ENCODE measurements at regions not wholly inside any gene's neighbourhood (a gene's known extent, or its start where the extent isn't known, plus 50 kb on each side); places are given as distances from the start of the nearest gene placed in this dataset.

DNA sequence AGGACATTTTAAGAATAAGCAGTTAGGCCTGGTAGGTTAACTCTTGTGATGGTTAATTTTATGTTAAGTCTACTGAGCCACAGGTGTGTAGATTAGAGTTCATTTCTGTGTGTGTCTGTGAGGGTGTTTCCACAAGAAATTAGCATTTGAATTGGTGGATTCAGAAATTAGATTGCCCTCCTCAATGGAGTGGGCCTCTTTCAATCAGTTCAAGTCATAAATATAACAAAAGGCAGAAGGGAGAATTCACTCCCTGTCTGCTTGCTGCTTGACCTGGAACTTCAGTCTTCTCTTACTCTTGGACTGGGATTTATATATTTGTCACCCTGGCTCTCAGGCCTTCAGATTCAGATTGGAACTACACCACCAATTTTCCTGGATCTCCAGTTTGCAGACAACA, 55.3 kb upstream of the POM121L12 start:
- H3K27ac Mint-ChIP-seq: no peak overlapping the region
- DNase-seq: no peak
- H3K27ac ChIP-seq (ENCODE audit: low read depth, low read length): no peak overlapping the region
- no peaks in the 10 kb centered on the region for H3K36me3 Mint-ChIP-seq
- H3K27me3 Mint-ChIP-seq: no peaks in the 10 kb centered on the region
- H3K4me1 Mint-ChIP-seq: no peaks in the 10 kb centered on the region
- H3K4me3 Mint-ChIP-seq: no peak overlapping the region
- H3K9me3 ChIP-seq (ENCODE audit: low read length): peaks cover 3% of the 10 kb centered on the region
- CTCF ChIA-PET: no interaction called here
- POLR2A ChIA-PET: no interaction called here
- peaks cover 19 to 51% (median 30%) of the 10 kb centered on the region in 5 donors for H3K9me3 Mint-ChIP-seq
- no peaks in the 10 kb centered on the region for H3K4me1 ChIP-seq (ENCODE audit: insufficient read depth, low read length)
- no peak overlapping the region for H3K4me3 ChIP-seq (ENCODE audit: low read length)
- H3K27me3 ChIP-seq (ENCODE audit: insufficient read depth, low read length, poor library complexity, severe bottlenecking): no peaks in the 10 kb centered on the region
- no peaks in the 10 kb centered on the region for H3K36me3 ChIP-seq (ENCODE audit: insufficient read depth, low read length)

DNA sequence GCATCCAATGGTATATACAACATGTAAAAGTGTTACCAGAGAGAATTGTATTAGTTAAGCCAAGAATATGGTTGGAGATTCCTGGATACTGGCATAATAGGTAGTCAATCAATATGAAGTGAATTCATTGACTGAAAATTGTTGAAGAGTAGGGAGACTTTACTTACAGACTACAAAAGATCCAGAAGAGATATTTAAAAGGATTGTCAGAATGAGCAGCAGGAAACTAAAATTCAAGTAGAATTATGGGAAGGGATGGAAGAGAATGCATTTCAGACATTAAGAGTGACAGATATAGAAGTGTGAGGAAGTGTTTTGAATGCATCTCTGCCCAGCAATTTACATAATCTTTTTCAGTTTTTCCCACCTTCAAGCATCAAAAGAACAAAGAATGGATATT, 62.3 kb upstream of the POM121L12 start:
- H3K36me3 Mint-ChIP-seq: no peaks in the 10 kb centered on the region

DNA sequence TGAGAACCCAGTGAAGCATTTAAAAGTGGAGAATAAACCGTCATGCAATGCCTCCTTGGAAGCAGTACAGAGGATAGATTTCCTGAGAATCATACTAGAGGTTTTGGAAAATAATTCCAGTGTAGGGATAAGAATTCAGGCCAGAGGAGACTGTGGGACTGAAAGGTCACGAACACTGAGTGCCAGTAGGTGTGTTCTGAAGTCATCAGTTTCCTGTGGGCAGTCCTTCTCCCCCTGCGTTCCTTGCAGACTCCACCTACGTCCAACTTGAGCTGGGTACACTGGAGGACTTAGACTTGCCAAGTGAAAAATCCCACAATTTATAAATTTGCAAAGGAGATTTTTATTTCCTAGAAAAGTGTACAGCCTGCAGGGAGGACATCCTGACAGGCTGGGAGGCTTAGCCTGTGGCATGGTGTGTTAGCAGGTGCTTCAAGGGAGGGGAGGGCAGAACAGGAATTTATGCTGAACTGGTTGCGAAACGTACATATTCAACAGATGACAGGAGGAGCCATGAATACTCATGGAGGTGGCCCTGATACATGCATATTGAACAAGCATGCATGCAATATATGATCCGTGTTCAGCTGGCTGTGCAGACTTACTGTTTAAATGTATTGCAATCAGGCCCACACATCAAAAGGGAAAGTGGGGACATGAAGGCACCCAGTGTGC, 72.9 kb upstream of the POM121L12 start:
- Histone ChIP-seq H3K27ac (ENCODE audit: low read depth, low read length) (no peak overlapping the region), H3K4me3 (ENCODE audit: low read length) (no peak overlapping the region), H3K9me3 (ENCODE audit: low read length) (no peaks in the 10 kb centered on the region), H3K27me3 (ENCODE audit: insufficient read depth, low read length, poor library complexity, severe bottlenecking) (no peaks in the 10 kb centered on the region), H3K4me1 (ENCODE audit: insufficient read depth, low read length) (no peaks in the 10 kb centered on the region), H3K36me3 (ENCODE audit: insufficient read depth, low read length) (no peaks in the 10 kb centered on the region)
- no peaks in the 10 kb centered on the region for H3K36me3 Mint-ChIP-seq
- DNase-seq: no peak
- H3K27ac Mint-ChIP-seq: no peak overlapping the region
- H3K4me3 Mint-ChIP-seq: no peak overlapping the region
- ChIA-PET CTCF (no interaction called here), POLR2A (no interaction called here)
- no peaks in the 10 kb centered on the region for H3K27me3 Mint-ChIP-seq
- H3K9me3 Mint-ChIP-seq: peaks cover 7 to 32% (median 24%) of the 10 kb centered on the region in 5 donors
- no peaks in the 10 kb centered on the region for H3K4me1 Mint-ChIP-seq

More for the DNA sequence above, 62.3 kb upstream of the POM121L12 start:
- H3K9me3 ChIP-seq (ENCODE audit: low read length): no peaks in the 10 kb centered on the region
- CTCF ChIA-PET: no interaction called here
- H3K27me3 ChIP-seq (ENCODE audit: insufficient read depth, low read length, poor library complexity, severe bottlenecking): no peaks in the 10 kb centered on the region
- no peaks in the 10 kb centered on the region for H3K36me3 ChIP-seq (ENCODE audit: insufficient read depth, low read length)
- Mint-ChIP-seq H3K27ac (no peak overlapping the region), H3K4me3 (no peak overlapping the region), H3K4me1 (no peaks in the 10 kb centered on the region), H3K27me3 (no peaks in the 10 kb centered on the region), H3K9me3 (peaks cover 7 to 25% (median 16%) of the 10 kb centered on the region in 5 donors)
- no peak for DNase-seq
- H3K4me3 ChIP-seq (ENCODE audit: low read length): no peak overlapping the region
- POLR2A ChIA-PET: no interaction called here
- H3K27ac ChIP-seq (ENCODE audit: low read depth, low read length): no peak overlapping the region
- H3K4me1 ChIP-seq (ENCODE audit: insufficient read depth, low read length): no peaks in the 10 kb centered on the region

DNA sequence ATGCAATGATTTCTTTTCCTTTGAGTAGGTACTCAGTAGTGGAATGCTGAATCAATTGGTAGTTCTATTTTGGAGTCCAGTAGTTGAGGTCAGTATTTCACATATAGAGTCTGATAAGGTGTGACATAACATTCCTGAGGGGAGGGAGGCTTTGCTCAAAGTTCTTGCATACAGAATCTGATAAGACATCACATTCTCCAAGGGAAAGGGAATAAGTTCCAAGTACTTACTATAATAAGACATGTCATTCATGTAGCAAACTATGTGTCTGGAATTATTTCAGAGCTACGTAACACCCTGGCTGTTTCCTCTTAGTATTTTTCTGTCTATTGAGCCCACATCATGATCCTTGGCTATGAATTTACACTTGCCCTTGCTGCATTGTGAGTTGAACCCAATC, 74.3 kb upstream of the POM121L12 start:
- CTCF ChIA-PET: no interaction called here
- no peaks in the 10 kb centered on the region for H3K36me3 Mint-ChIP-seq
- H3K27ac Mint-ChIP-seq: no peak overlapping the region

DNA sequence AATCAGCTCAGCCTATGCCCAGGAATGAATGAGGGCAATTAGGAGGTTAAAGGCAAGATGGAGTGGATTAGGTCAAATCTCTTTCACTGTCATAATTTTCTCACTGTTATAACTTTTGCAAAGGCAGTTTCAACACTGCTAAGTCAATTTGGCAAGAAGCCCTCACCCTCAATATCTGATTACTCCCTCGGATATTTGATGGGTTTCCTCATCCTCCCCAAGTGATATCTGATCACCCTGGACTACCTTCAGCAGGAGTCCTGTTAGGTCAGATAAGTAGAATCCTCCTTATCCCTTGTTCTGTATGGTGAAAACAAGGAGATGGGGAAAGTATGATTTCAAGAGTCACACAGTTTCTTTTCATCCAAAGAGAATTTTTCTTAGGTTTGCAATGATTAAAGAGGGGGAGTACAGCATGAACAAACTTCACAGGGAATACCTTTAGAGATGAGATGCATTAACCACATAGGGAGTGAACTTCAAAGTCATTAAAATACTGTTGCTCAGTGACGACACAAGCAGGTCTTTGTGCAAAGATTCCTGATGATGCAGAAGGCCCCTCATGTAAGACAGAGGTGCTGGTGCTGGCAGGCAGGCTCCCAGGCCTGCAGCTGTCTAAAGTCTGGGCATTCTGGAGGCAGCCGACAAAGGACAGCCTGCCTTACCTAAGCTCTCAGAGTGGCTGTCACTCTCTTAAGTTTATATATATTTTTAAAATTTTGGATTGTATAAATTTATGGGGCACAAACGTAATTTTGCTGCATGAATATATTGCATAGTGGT, 75.4 kb upstream of the POM121L12 start:
- ChIA-PET POLR2A (no interaction called here), CTCF (no interaction called here)
- H3K27me3 Mint-ChIP-seq: no peaks in the 10 kb centered on the region
- no peaks in the 10 kb centered on the region for H3K4me1 Mint-ChIP-seq
- DNase-seq: no peak
- Histone ChIP-seq H3K36me3 (ENCODE audit: insufficient read depth, low read length) (no peaks in the 10 kb centered on the region), H3K27me3 (ENCODE audit: insufficient read depth, low read length, poor library complexity, severe bottlenecking) (no peaks in the 10 kb centered on the region), H3K9me3 (ENCODE audit: low read length) (no peaks in the 10 kb centered on the region), H3K27ac (ENCODE audit: low read depth, low read length) (no peak overlapping the region), H3K4me3 (ENCODE audit: low read length) (no peak overlapping the region), H3K4me1 (ENCODE audit: insufficient read depth, low read length) (no peaks in the 10 kb centered on the region)
- no peak overlapping the region for H3K27ac Mint-ChIP-seq
- H3K9me3 Mint-ChIP-seq: peaks cover 7 to 36% (median 21%) of the 10 kb centered on the region in 5 donors
- no peak overlapping the region for H3K4me3 Mint-ChIP-seq
- no peaks in the 10 kb centered on the region for H3K36me3 Mint-ChIP-seq

More for the DNA sequence above, 74.3 kb upstream of the POM121L12 start:
- H3K27ac ChIP-seq (ENCODE audit: low read depth, low read length): no peak overlapping the region
- H3K4me3 Mint-ChIP-seq: peak overlapping the region in 1 of 7 donors; percentile 78
- H3K9me3 ChIP-seq (ENCODE audit: low read length): no peaks in the 10 kb centered on the region
- no peaks in the 10 kb centered on the region for H3K27me3 Mint-ChIP-seq
- H3K9me3 Mint-ChIP-seq: peaks cover 9 to 33% (median 23%) of the 10 kb centered on the region in 5 donors
- H3K27me3 ChIP-seq (ENCODE audit: insufficient read depth, low read length, poor library complexity, severe bottlenecking): no peaks in the 10 kb centered on the region
- no peaks in the 10 kb centered on the region for H3K4me1 Mint-ChIP-seq
- no peaks in the 10 kb centered on the region for H3K4me1 ChIP-seq (ENCODE audit: insufficient read depth, low read length)
- POLR2A ChIA-PET: no interaction called here
- DNase-seq: no peak
- H3K36me3 ChIP-seq (ENCODE audit: insufficient read depth, low read length): no peaks in the 10 kb centered on the region
- H3K4me3 ChIP-seq (ENCODE audit: low read length): no peak overlapping the region

DNA sequence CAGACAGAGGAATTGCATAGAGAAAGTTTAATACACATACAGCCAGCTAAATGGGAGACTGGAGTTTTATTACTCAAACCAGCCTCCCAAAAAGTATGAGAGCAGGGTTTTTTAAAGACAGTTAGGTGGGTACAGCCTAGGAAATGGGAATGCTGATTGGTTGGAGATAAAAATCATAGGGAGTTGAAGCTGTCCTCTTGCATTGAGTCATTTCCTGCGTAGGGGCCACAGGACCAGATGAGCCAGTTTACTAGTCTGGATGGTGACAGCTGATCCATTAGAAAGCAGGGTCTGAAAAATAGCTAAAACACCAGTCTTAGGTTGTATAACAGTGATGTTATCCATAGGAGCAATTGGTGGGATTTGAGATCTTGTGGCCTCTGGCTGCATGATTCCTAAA, 76.1 kb upstream of the POM121L12 start:
- H3K4me1 ChIP-seq (ENCODE audit: insufficient read depth, low read length): no peaks in the 10 kb centered on the region
- H3K4me3 ChIP-seq (ENCODE audit: low read length): no peak overlapping the region
- Mint-ChIP-seq H3K4me3 (no peak overlapping the region), H3K4me1 (no peaks in the 10 kb centered on the region), H3K27me3 (no peaks in the 10 kb centered on the region), H3K27ac (no peak overlapping the region), H3K36me3 (no peaks in the 10 kb centered on the region), H3K9me3 (peaks cover 4 to 40% (median 21%) of the 10 kb centered on the region in 5 donors)
- no peak overlapping the region for H3K27ac ChIP-seq (ENCODE audit: low read depth, low read length)
- POLR2A ChIA-PET: no interaction called here
- H3K9me3 ChIP-seq (ENCODE audit: low read length): no peaks in the 10 kb centered on the region
- no peaks in the 10 kb centered on the region for H3K27me3 ChIP-seq (ENCODE audit: insufficient read depth, low read length, poor library complexity, severe bottlenecking)
- H3K36me3 ChIP-seq (ENCODE audit: insufficient read depth, low read length): no peaks in the 10 kb centered on the region
- CTCF ChIA-PET: no interaction called here
- DNase-seq: no peak

DNA sequence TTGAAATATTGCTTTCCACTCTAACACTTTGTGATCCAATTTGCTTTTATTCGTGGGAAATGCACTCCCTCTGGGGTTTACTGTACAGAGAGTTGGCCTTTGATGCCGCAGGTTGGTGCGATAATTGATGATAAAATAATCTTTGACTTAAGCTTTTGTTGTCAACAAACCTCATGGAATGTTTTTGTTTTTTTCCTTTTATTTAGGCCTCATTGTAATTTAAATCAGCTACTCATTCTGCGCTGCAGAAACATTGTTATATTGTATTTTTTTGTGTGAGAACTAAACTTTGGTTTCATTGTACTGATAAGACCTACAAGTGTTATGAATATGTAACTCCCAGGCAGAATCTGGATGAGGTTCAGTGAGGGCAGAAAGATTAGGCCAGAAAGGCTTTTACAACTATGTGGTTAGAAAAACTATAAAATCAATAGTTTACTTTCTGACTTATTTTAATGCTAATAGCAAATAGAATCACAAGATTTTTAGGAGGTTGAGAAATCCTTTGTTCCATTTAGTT, 76.8 kb upstream of the POM121L12 start:
- H3K9me3 Mint-ChIP-seq: peaks cover 4 to 40% (median 21%) of the 10 kb centered on the region in 5 donors
- Histone ChIP-seq H3K4me3 (ENCODE audit: low read length) (no peak overlapping the region), H3K4me1 (ENCODE audit: insufficient read depth, low read length) (no peaks in the 10 kb centered on the region), H3K27me3 (ENCODE audit: insufficient read depth, low read length, poor library complexity, severe bottlenecking) (no peaks in the 10 kb centered on the region), H3K36me3 (ENCODE audit: insufficient read depth, low read length) (no peaks in the 10 kb centered on the region), H3K27ac (ENCODE audit: low read depth, low read length) (no peak overlapping the region), H3K9me3 (ENCODE audit: low read length) (no peaks in the 10 kb centered on the region)
- no peaks in the 10 kb centered on the region for H3K36me3 Mint-ChIP-seq
- no peak for DNase-seq
- H3K4me1 Mint-ChIP-seq: no peaks in the 10 kb centered on the region
- H3K27ac Mint-ChIP-seq: no peak overlapping the region
- ChIA-PET POLR2A (no interaction called here), CTCF (no interaction called here)
- H3K27me3 Mint-ChIP-seq: no peaks in the 10 kb centered on the region
- no peak overlapping the region for H3K4me3 Mint-ChIP-seq

DNA sequence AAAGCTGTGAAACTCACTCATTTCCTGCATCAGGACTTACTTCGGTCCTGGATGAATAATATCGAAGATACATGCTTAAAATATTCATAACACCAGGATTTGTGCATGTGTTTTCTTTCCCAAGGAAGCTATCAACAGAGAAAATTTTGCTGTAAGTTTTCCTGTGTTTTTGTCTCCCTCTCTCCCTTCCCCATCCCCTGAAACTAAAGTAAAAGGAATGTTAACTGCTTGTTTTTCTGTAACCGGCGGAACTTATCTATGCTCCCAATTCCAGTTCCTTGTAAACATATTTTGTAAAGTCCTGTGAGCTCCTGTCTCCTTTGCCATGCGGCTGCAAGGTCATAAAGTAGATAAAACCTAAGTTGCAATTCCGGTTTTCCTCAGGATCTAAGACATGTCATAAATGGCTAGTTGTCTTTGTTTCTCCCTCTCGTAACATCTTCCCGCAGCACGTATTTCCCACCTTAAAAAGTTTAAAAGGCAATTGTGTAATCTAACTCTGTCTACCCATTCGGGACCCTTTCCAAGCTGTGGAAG, 79.0 kb upstream of the POM121L12 start:
- Mint-ChIP-seq H3K4me3 (no peak overlapping the region), H3K9me3 (peaks cover 2 to 39% (median 14%) of the 10 kb centered on the region in 5 donors), H3K27me3 (no peaks in the 10 kb centered on the region), H3K4me1 (no peaks in the 10 kb centered on the region), H3K27ac (no peak overlapping the region), H3K36me3 (no peaks in the 10 kb centered on the region)
- DNase-seq: no peak
- Histone ChIP-seq H3K4me1 (ENCODE audit: insufficient read depth, low read length) (no peaks in the 10 kb centered on the region), H3K9me3 (ENCODE audit: low read length) (no peaks in the 10 kb centered on the region), H3K27me3 (ENCODE audit: insufficient read depth, low read length, poor library complexity, severe bottlenecking) (no peaks in the 10 kb centered on the region), H3K36me3 (ENCODE audit: insufficient read depth, low read length) (no peaks in the 10 kb centered on the region), H3K27ac (ENCODE audit: low read depth, low read length) (no peak overlapping the region), H3K4me3 (ENCODE audit: low read length) (no peak overlapping the region)
- ChIA-PET CTCF (no interaction called here), POLR2A (no interaction called here)

All from CD8-positive, alpha-beta memory T cell (primary cell).